Ascending aorta (tissue), 2 donors: ENCODE measurements at regions not wholly inside any gene's neighbourhood (a gene's known extent, or its start where the extent isn't known, plus 50 kb on each side); places are given as distances from the start of the nearest gene placed in this dataset.

Experiments
- DNase-seq, 2 donors: peaks; one replicate each; pipeline ENCODE4 v3.0.0-alpha.2; 2019; ENCODE audit warnings: low spot score in 2 of 2
- H3K27ac ChIP-seq, 2 donors: fragments of 200-600 bp; sonication (generic); one replicate each; pipeline ENCODE4 v1.5.1; 2016 to 2017; ENCODE audit warnings: mild to moderate bottlenecking in 1 of 2
- H3K27me3 ChIP-seq: fragments of 200-600 bp; sonication (generic); one replicate; pipeline ENCODE4 v1.5.1; 2017
- H3K36me3 ChIP-seq, 2 donors: fragments of 200-600 bp; sonication (generic); one replicate each; pipeline ENCODE4 v1.5.1; 2016
- H3K4me1 ChIP-seq, 2 donors: fragments of 200-600 bp; sonication (generic); one replicate each; pipeline ENCODE4 v1.5.1; 2016 to 2017; ENCODE audit warnings: mild to moderate bottlenecking in 1 of 2
- H3K4me3 ChIP-seq, 2 donors: fragments of 200-600 bp; sonication (generic); one replicate each; pipeline ENCODE4 v1.5.1; 2016 to 2017; ENCODE audit warnings: mild to moderate bottlenecking in 1 of 2
- H3K9me3 ChIP-seq, 2 donors: fragments of 200-600 bp; sonication (generic); one replicate each; pipeline ENCODE4 v1.5.1; 2016
- CTCF ChIP-seq, 3 experiments: fragments of 200-600 bp in 2 of 3; fragments of 450-650 bp in 1 of 3; sonication (generic) in 2 of 3; IDR thresholded peaks; one replicate each; pipeline ENCODE4 v1.5.1; 2016 to 2019; ENCODE audit warnings: antibody characterized with exemption in 3 of 3, mild to moderate bottlenecking in 1 of 3, moderate library complexity in 1 of 3
- intact Hi-C: fragments of 100-400 bp; cut with DNase I; formaldehyde crosslinking; loops from one replicate; pipeline ENCODE4 v1.15.1; 2023

- intact Hi-C loops: no loop called here
- DNase-seq: no peak
- H3K27ac ChIP-seq: no peak overlapping the region
- no peaks in the 10 kb centered on the region for H3K9me3 ChIP-seq
- no peak overlapping the region for H3K4me3 ChIP-seq
- H3K4me1 ChIP-seq: peaks cover 0 to 4% of the 10 kb centered on the region in 2 donors
- no peak for TF ChIP-seq CTCF (IDR thresholded peaks at IDR 0.05)
- H3K27me3 ChIP-seq: no peaks in the 10 kb centered on the region
- H3K36me3 ChIP-seq: no peaks in the 10 kb centered on the region
Observed at GRCh38 chr16:48487287-48487686, 102.1 kb upstream of the SIAH1 start.

- no peak overlapping the region for H3K4me3 ChIP-seq
- no peaks in the 10 kb centered on the region for H3K9me3 ChIP-seq
- DNase-seq: no peak
- no peak overlapping the region for H3K27ac ChIP-seq
- no peaks in the 10 kb centered on the region for H3K27me3 ChIP-seq
- peaks cover 0 to 5% of the 10 kb centered on the region in 2 donors for H3K4me1 ChIP-seq
- H3K36me3 ChIP-seq: no peaks in the 10 kb centered on the region
- TF ChIP-seq CTCF (IDR thresholded peaks at IDR 0.05): no peak
- intact Hi-C loops: no loop called here
Observed at GRCh38 chr16:48481772-48482171, 96.6 kb upstream of the SIAH1 start.

GRCh38 chr16:48481211-48481610 is 96.0 kb upstream of the SIAH1 start:
- no peak for DNase-seq
- peaks cover 0 to 5% of the 10 kb centered on the region in 2 donors for H3K4me1 ChIP-seq
- H3K4me3 ChIP-seq: no peak overlapping the region
- H3K27ac ChIP-seq: no peak overlapping the region
- no peaks in the 10 kb centered on the region for H3K36me3 ChIP-seq
- no peaks in the 10 kb centered on the region for H3K27me3 ChIP-seq
- no peaks in the 10 kb centered on the region for H3K9me3 ChIP-seq
- no peak for TF ChIP-seq CTCF (IDR thresholded peaks at IDR 0.05)
- intact Hi-C loops: no loop called here

DNA sequence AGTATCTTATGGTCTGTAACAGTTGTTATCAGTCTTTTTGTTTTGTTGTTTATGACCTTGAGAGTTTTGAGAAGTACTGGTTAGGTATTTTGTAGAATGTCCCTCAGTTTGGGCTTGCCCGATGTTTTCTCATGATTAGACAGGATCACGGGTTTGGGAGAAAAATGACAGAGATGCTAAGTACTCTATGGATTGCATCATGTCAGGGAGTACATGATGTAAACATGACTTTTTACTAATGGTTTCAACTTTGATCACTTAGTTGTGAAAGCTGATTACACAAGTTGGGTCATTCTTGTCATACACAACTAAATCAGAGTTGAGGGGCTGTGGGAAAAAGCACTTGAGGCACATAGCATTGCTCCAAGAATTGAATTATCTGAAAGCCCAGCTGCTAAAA is 94.7 kb upstream of the SIAH1 start:
- Histone ChIP-seq H3K4me3 (no peak overlapping the region), H3K27me3 (no peaks in the 10 kb centered on the region), H3K36me3 (no peaks in the 10 kb centered on the region), H3K27ac (no peak overlapping the region), H3K9me3 (no peaks in the 10 kb centered on the region), H3K4me1 (peaks cover 0 to 5% of the 10 kb centered on the region in 2 donors)
- TF ChIP-seq CTCF (IDR thresholded peaks at IDR 0.05): no peak
- intact Hi-C loops: no loop called here
- DNase-seq: no peak

DNA sequence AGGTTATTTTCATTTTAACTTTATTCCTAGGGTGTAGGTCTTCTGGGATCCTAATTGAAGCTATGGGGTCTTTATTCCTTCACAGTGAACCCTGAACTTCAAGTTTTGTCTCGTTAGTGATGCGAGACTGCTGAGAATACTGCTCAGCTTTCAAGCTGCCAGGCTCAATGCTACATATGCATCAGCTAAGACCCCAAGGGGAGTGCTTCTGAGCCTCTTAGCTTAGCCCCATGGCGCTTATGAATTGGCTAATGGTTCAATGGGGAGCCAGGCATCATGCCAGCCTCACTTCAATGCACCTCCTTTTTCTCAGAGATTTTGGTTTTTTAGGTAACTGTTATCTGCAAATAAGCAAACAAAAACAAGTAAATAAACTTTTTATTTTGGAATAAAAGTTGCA is 94.1 kb upstream of the SIAH1 start:
- peaks cover 0 to 5% of the 10 kb centered on the region in 2 donors for H3K4me1 ChIP-seq
- no peak overlapping the region for H3K4me3 ChIP-seq
- intact Hi-C loops: no loop called here

More for the DNA sequence above, 94.1 kb upstream of the SIAH1 start:
- Histone ChIP-seq H3K36me3 (no peaks in the 10 kb centered on the region), H3K9me3 (no peaks in the 10 kb centered on the region), H3K27me3 (no peaks in the 10 kb centered on the region), H3K27ac (no peak overlapping the region)
- no peak for DNase-seq
- TF ChIP-seq CTCF (IDR thresholded peaks at IDR 0.05): no peak
